ENCODE measurements at regions not wholly inside any gene's neighbourhood (a gene's known extent, or its start where the extent isn't known, plus 50 kb on each side); places are given as distances from the start of the nearest gene placed in this dataset.

GRCh38 chr6:169989594-169989993 is 238.2 kb downstream of the ERMARD start:
- DNase-seq, result no peak

DNA sequence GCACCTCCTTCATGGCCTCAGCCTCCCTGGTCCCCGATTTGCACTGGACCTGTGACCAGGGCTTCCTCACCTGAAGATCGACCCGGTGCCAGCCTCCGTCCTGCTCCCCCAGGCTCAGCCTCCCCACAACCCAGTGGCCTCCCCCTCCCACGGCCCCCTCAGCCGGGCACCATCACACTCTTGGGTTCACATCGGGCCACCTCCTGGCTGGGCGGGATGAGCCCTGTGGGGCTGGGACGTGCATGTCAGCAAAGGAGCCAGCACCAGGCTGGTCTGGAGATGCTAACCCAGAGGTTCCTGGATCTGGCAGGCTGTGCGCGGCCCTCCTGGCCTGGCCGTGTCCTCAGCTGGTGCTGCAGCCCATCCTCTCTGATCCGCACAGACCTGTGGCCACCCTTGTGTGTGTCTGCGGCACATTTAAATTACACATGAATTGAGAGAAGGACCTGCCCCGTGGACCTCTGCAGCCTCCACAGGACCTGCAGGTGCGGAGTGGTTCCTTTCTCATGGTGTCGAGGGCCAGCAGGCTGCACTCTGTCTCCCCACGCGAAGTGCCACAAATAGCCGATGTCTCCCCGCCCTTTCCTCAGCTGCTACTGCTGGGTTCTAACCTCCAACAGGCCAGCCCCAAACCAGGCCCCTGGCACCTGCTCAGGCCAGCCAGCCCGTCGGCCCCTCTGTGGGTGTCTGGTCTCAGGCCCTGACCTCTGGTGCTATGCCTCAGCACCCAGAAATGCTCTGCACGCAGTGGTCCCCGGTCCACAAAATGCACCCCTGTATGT is 237.5 kb downstream of the ERMARD start:
- DNase-seq, result no peak

DNA sequence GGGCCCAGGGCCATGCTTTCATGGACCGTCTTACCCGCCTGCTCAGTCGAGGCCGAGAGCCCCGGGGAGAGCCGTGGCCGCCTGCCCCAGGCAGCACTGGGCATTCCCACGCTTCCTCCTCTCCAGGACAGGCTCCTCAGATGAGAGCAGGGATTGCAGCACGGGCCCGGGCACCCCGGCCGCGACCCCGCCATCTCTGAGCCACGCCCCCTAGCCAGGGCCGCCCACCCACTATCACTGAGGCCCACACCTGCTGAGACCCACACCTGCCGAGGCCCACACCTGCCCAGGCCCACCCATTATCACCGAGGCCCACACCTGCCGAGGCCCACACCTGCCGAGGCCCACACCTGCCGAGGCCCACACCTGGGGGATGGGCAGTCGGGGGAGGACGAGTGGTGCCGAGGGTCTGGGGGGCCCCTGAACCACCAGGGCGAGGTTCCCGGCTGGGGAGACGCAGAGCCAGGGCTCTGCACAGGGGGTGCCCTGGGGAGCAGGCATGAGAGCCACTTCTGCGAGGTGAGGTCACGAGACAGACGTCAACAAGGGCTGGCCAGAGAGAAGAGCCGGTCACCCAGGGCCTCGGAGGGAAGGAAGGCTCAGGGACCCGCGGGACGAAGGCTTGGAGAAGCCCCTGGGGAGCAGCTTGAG is 235.6 kb downstream of the ERMARD start:
- no peak for DNase-seq

DNA sequence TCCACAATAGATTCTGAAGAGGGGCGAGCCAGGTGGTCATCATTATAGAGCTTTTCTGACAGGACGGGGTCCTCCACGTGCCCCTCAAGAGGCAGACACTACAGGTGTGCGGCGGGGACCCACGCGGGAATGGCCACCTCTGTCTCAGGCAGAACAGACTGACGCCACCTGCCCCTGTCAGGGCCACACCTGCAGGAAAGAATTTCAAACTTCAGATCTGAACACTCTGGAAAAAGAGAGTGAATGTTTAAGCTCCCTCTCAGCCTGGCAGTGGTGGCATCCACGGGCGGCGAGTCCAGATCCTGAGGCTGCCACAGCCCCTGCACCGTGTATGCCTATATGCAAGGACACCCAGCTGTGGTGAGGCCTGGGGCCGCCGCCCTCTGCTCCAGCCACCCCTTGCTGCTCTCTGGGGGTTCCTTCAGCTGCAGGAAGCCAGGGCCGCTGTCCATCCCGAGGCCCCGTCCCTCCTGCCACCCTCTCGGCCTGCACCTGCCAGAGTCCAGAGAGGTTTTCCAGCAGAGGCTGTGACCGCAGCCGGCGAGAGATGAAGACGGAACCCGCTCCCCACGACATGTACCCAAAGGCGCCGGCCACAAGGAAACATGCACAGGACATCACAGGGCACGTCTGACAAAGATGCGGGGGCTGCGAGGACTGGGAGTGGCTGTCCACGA is 234.9 kb downstream of the ERMARD start:
- DNase-seq, result no peak

- no peak for DNase-seq
These were observed 233.9 kb downstream of the ERMARD start for GRCh38 chr6:169985121-169986015.

GRCh38 chr6:169984181-169985120 is 233.0 kb downstream of the ERMARD start:
- DNase-seq, result no peak

- DNase-seq, result no peak
These were observed 232.2 kb downstream of the ERMARD start for GRCh38 chr6:169983651-169984050.

DNA sequence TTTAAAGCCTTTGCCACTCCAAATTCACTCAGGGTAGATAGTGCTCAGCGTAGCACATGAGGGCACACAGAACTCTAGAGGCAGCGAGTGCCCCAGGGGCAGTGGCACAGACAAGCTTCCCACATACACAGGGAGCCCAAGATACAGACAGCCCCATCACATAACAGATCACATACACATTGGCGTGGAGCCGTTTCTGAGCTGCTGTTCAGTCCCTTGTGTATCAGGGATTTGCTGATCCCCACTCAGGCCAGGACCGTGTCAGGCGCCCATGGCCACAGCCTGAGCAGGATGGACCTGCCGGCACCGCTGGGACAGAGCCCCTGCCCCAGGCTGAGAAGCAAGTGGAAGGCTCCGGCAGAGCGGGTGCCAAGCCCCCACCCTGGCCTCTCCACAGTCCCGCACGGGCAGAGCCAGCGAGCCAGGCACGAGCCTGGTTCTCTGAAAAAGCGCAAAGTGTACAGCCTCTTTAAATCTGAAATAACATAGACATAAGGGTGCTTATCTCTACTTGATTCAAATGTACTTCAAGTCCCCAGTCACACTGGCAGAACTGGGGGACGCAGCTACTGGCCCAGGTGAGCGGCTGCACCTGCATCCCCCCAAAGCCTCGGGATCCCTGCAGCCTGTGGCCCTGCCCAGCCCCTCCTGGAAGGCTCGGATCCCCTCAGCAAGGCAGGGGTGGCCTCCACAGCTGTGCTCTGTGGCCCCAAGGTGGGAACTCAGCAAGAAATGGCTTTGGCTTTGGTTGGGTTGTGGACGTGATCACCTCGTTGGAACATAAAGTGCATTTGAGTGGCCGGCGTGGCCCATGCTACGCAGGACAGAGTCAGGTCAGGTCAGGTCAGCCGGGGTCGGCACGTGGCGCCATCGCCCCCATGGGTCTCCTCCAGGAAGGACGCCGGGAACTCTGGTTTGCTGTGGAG is 231.3 kb downstream of the ERMARD start:
- DNase-seq, result no peak

- no peak for DNase-seq
These were observed 230.5 kb downstream of the ERMARD start for GRCh38 chr6:169981969-169982368.

DNA sequence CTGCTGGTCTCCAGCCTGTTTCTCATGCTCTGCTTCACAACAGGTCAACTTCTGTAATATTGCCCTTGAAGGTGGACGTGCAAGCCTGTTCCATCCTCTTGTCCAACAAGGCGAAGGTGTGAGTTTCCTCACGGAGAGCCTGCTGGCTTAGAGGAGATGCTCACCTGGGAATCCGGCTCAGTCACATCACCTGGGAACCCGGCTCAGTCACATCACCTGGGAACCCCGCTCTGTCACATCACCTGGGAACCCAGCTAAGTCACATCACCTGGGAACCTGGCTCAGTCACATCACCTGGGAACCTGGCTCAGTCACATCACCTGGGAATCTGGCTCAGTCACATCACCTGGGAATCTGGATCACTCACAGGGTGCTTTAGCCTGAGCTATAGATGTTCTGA is 230.1 kb downstream of the ERMARD start:
- no peak for DNase-seq

- no peak for DNase-seq
These were observed 229.5 kb downstream of the ERMARD start for GRCh38 chr6:169980826-169981450.

- no peak for DNase-seq
These were observed 228.5 kb downstream of the ERMARD start for GRCh38 chr6:169979873-169980432.

DNA sequence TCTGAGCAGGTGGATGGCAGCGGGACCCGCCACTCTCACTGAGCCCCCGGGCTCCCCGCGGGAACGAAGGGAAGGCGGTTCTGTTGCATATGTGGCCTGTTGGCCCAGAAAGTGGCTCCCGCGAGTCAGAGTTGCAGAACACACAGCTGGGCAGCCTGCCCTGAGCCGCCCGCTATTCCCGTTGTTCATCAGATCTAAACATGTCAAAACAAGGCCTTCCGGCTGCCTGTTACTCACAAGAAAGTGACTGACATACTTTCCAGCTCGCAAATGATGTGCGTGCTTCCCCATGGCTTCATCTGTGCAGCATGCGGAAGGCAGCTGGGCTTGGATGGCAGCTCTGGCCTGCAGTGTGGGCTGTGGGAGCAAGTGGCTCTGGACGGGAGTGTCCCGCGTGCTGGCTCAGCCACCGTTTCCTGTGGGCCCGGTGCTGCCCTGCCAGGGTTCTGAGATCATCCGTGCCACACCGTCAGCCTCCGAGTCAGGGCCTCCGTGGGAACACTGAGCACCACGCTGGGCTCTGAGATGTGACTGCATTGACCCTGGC is 227.3 kb downstream of the ERMARD start:
- DNase-seq, result no peak

GRCh38 chr6:169977434-169978265 is 226.2 kb downstream of the ERMARD start:
- DNase-seq, result no peak

- DNase-seq, result no peak
These were observed 225.1 kb downstream of the ERMARD start for GRCh38 chr6:169976301-169977081.

DNA sequence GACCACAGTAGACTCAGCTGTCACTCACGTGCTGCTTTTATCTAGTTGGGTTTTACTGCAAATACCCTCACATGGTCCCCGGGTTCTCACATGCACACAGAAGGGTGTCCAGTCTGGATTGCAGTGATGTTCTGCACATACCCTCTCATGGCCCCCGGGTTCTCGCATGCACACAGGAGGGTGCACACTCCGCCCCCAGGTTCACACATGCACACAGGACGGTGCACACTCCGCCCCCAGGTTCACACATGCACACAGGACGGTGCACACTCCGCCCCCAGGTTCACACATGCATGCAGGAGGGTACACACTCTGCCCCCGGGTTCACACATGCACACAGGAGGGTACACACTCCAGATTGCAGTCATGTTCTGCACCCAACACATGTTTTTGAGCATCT is 224.3 kb downstream of the ERMARD start:
- DNase-seq, result no peak

GRCh38 chr6:169975286-169975685 is 223.9 kb downstream of the ERMARD start:
- no peak for DNase-seq

GRCh38 chr6:169974663-169975062 is 223.2 kb downstream of the ERMARD start:
- DNase-seq, result no peak
